Keratinocyte (primary cell): ENCODE measurements at regions not wholly inside any gene's neighbourhood (a gene's known extent, or its start where the extent isn't known, plus 50 kb on each side); places are given as distances from the start of the nearest gene placed in this dataset.

Experiments
- DNase-seq: peaks from one replicate; pipeline ENCODE4 v3.0.0-alpha.2; 2011; ENCODE audit warnings: low read depth, missing footprints, low spot score
- FAIRE-seq: peaks from 2 replicates; lab custom pipeline; 2011; peaks lifted over from hg19 to GRCh38; lab: Jason Lieb, UNC
- H2AFZ ChIP-seq: 2 replicates; pipeline ENCODE4 v1.6.0; 2012; ENCODE audit warnings: low read length, control low read depth, inconsistent platforms; ENCODE audit not compliant: control insufficient read depth
- H3K27ac ChIP-seq: 2 replicates; pipeline ENCODE4 v1.5.1; 2011; ENCODE audit warnings: low read length; ENCODE audit not compliant: control insufficient read depth, insufficient read depth
- H3K27me3 ChIP-seq: 3 replicates; pipeline ENCODE4 v1.6.0; 2011; ENCODE audit warnings: low read length; ENCODE audit not compliant: control insufficient read depth, insufficient read depth; ENCODE audit errors: extremely low read depth
- H3K36me3 ChIP-seq, 2 experiments: 2 replicates in 1 of 2; 3 replicates in 1 of 2; pipeline ENCODE4 v1.5.1; 2011; ENCODE audit warnings: low read length in 2 of 2, mild to moderate bottlenecking in 1 of 2; ENCODE audit not compliant: control insufficient read depth in 2 of 2, insufficient read depth in 2 of 2; ENCODE audit errors: extremely low read depth in 1 of 2
- H3K4me1 ChIP-seq: 3 replicates; pipeline ENCODE4 v1.5.1; 2011; ENCODE audit warnings: low read length; ENCODE audit not compliant: control insufficient read depth, insufficient read depth; ENCODE audit errors: extremely low read depth
- H3K4me2 ChIP-seq: 3 replicates; pipeline ENCODE4 v1.6.0; 2011; ENCODE audit warnings: low read depth, low read length; ENCODE audit not compliant: control insufficient read depth, insufficient read depth; ENCODE audit errors: extremely low read depth
- H3K4me3 ChIP-seq, 3 experiments: fragments of 200-600 bp in 1 of 3; sonication (generic) in 1 of 3; 2 replicates in 2 of 3; 3 replicates in 1 of 3; pipeline ENCODE4 v1.5.1; 2011 to 2016; ENCODE audit warnings: low read length in 3 of 3, mild to moderate bottlenecking in 3 of 3, control low read depth in 2 of 3, inconsistent platforms in 1 of 3, low read depth in 1 of 3, mixed read lengths in 1 of 3, mixed run types in 1 of 3, moderate library complexity in 1 of 3; ENCODE audit not compliant: control insufficient read depth in 2 of 3, insufficient read depth in 2 of 3; ENCODE audit errors: extremely low read depth in 1 of 3
- H3K79me2 ChIP-seq: 2 replicates; pipeline ENCODE4 v1.6.0; 2012; ENCODE audit warnings: low read length; ENCODE audit not compliant: control insufficient read depth, insufficient read depth
- H3K9ac ChIP-seq: 3 replicates; pipeline ENCODE4 v1.6.0; 2011; ENCODE audit warnings: low read length; ENCODE audit not compliant: control insufficient read depth, insufficient read depth; ENCODE audit errors: extremely low read depth
- H3K9me1 ChIP-seq: 3 replicates; pipeline ENCODE4 v1.6.0; 2011; ENCODE audit warnings: low read length; ENCODE audit not compliant: control insufficient read depth, insufficient read depth; ENCODE audit errors: extremely low read depth
- H3K9me3 ChIP-seq: 2 replicates; pipeline ENCODE4 v1.5.1; 2012; ENCODE audit warnings: low read depth, low read length; ENCODE audit not compliant: control insufficient read depth
- H4K20me1 ChIP-seq: 3 replicates; pipeline ENCODE4 v1.6.0; 2011; ENCODE audit warnings: low read length; ENCODE audit not compliant: control insufficient read depth, insufficient read depth; ENCODE audit errors: extremely low read depth
- CTCF ChIP-seq, 3 experiments: IDR thresholded peaks in 1 of 3; conservative IDR thresholded peaks in 1 of 3; optimal IDR thresholded peaks in 1 of 3; 2 replicates in 2 of 3; 3 replicates in 1 of 3; pipeline versions ENCODE3 to v1.5.1; 2011; ENCODE audit warnings: low read length in 3 of 3, mild to moderate bottlenecking in 3 of 3, moderate library complexity in 2 of 3, control low read depth in 1 of 3, inconsistent platforms in 1 of 3; ENCODE audit not compliant: insufficient read depth in 2 of 3; ENCODE audit errors: extremely low read depth in 1 of 3
- EZH2 ChIP-seq: IDR thresholded peaks from one replicate; pipeline ENCODE4 v1.6.1; 2012; ENCODE audit warnings: inconsistent platforms, mild to moderate bottlenecking, low read length, moderate library complexity
- dilution Hi-C: fragments of 300-500 bp; cut with MboI; formaldehyde crosslinking; loops from one replicate; pipeline ENCODE4 v1.7.0; 2020; ENCODE audit warnings: low sequenced_read_pairs; ENCODE audit not compliant: extremely low pct_ligation_motif_present

DNA sequence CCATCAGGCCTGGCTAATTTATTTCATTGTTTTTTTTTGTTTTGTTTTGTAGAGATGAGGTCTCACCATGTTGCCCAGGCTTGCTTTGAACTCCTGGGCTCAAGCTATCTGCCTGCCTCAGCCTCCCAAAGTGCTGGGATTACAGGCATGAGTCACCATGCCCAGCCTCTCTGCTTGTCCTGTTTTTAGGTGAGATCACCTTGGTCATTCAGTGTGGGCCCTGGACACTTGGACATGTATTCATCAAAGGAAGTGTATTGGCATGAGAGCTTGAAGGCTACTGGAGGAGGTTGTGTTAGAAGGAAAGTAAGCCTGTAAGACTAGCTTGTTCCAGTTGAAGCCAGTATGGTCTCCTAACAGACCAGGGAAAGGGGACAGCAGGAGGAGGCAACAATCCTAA, 229.2 kb upstream of the RGPD4 start:
- FAIRE-seq, result no peak
- no peak overlapping the region for H3K27ac ChIP-seq
- no peaks in the 10 kb centered on the region for H3K27me3 ChIP-seq
- dilution Hi-C loops, result no loop called here
- no peak for TF ChIP-seq EZH2
- no peak for TF ChIP-seq CTCF (optimal IDR thresholded peaks at IDR 0.05 in 1 of 3, IDR thresholded peaks at IDR 0.05 in 1 of 3, conservative IDR thresholded peaks at IDR 0.05 in 1 of 3; ENCODE audit: extremely low read depth in 1 of 3, insufficient read depth in 2 of 3, low read length in 3 of 3)
- no peak for DNase-seq
- no peaks in the 10 kb centered on the region for H3K9me1 ChIP-seq
- H3K4me1 ChIP-seq, result peaks cover 13% of the 10 kb centered on the region
- no peaks in the 10 kb centered on the region for H4K20me1 ChIP-seq
- no peaks in the 10 kb centered on the region for H3K36me3 ChIP-seq
- no peaks in the 10 kb centered on the region for H3K79me2 ChIP-seq
- H3K4me3 ChIP-seq, result no peak overlapping the region
- H2AFZ ChIP-seq, result no peak overlapping the region
- H3K9me3 ChIP-seq, result no peaks in the 10 kb centered on the region
- no peak overlapping the region for H3K9ac ChIP-seq
- H3K4me2 ChIP-seq, result no peak overlapping the region

GRCh38 chr2:107602801-107603200, 223.9 kb upstream of the RGPD4 start:
- Histone ChIP-seq H3K4me1 (no peaks in the 10 kb centered on the region), H3K27me3 (no peaks in the 10 kb centered on the region), H3K79me2 (no peaks in the 10 kb centered on the region), H3K9me1 (no peaks in the 10 kb centered on the region), H4K20me1 (no peaks in the 10 kb centered on the region), H3K9ac (no peak overlapping the region), H3K36me3 (no peaks in the 10 kb centered on the region), H3K9me3 (no peaks in the 10 kb centered on the region), H3K27ac (no peak overlapping the region), H2AFZ (no peak overlapping the region), H3K4me3 (no peak overlapping the region), H3K4me2 (no peak overlapping the region)
- DNase-seq (no peak), FAIRE-seq (no peak)
- dilution Hi-C loops, result no loop called here
- TF ChIP-seq EZH2, result no peak
- no peak for TF ChIP-seq CTCF (optimal IDR thresholded peaks at IDR 0.05 in 1 of 3, IDR thresholded peaks at IDR 0.05 in 1 of 3, conservative IDR thresholded peaks at IDR 0.05 in 1 of 3; ENCODE audit: extremely low read depth in 1 of 3, insufficient read depth in 2 of 3, low read length in 3 of 3)
